ENCODE measurements at regions not wholly inside any gene's neighbourhood (a gene's known extent, or its start where the extent isn't known, plus 50 kb on each side); places are given as distances from the start of the nearest gene placed in this dataset.

DNA sequence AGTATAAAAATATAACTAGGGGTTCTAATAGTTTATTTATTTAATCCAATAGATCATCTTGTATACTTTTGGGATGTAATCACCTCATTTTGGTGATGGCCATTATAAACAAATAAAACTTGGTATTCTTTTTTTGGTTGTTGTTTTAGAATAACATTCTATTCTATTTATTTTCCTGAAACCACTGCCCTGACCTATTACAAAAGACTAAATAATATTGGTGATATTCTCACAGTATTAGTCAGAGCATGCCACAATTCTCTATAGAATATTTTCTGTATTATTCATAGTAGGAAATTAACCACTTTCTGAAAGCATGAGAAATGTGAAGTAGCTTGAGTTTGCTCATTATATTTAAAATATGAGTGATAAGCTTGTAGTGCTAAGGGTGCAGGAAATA lies 54.1 kb upstream of the LRRC7 start:
- Histone ChIP-seq H3K4me3 (ENCODE audit: low read length) (no peak overlapping the region), H3K9me3 (ENCODE audit: low read length) (no peaks in the 10 kb centered on the region), H3K27me3 (ENCODE audit: insufficient read depth, low read length) (no peaks in the 10 kb centered on the region), H2AFZ (ENCODE audit: low read depth, low read length) (no peak overlapping the region), H3K4me1 (ENCODE audit: insufficient read depth, low read length) (peaks cover 3% of the 10 kb centered on the region), H3K36me3 (ENCODE audit: insufficient read depth, low read length) (no peaks in the 10 kb centered on the region)

Data from neuron (in vitro differentiated cells).